ENCODE measurements at regions not wholly inside any gene's neighbourhood (a gene's known extent, or its start where the extent isn't known, plus 50 kb on each side); places are given as distances from the start of the nearest gene placed in this dataset.

GRCh38 chr1:29544406-29544805 lies 308.1 kb downstream of the PTPRU start:
- TF ChIP-seq ZNF274 (IDR thresholded peaks at IDR 0.05; ENCODE audit: low read depth, low read length) = no peak
- no peak for TF ChIP-seq YY1 (IDR thresholded peaks at IDR 0.05; ENCODE audit: insufficient read depth, insufficient read length)
- TF ChIP-seq SUZ12 (IDR thresholded peaks at IDR 0.05; ENCODE audit: extremely low read depth, insufficient read depth, insufficient read length) = no peak

Data from NT2/D1 (cell line).